HG02981 (cell line): ENCODE measurements at regions not wholly inside any gene's neighbourhood (a gene's known extent, or its start where the extent isn't known, plus 50 kb on each side); places are given as distances from the start of the nearest gene placed in this dataset.

Source experiments
- ATAC-seq: cut with Tn5 transposase; IDR thresholded peaks from one replicate; pipeline ENCODE4 v1.9.1; 2021; ENCODE audit warnings: mild to moderate bottlenecking, moderate library complexity; ENCODE audit not compliant: unreplicated experiment

DNA sequence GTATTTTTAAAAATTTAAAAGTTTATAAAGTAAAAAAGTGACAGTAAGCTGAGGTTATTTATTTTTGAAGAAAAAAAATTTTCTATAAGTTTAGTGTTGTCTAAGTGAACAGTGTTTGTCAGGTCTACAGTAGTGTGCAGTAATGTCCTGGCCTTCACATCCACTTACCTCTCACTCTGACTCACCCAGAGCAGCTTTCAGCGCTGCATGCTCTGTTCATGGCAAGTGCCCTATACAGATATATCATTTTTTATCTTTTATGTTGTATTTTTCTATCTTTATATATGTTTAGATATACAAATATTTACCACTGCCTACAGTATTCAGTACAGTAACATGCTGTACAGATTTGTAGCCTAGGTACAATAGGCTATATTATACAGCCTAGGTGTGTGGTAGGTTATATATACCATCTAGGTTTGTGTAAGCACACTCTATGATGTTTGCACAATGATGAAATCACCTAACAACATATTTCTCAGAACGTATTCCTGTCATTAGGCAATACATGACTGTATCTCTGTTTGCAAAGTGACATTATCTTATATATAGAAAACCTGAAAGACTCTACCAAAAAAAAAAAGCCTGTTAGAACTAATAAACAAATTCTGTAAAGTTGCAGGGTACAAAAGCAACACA, 75.9 kb upstream of the TMC3 start:
- no peak for ATAC-seq

GRCh38 chr15:81443040-81443820, 69.2 kb upstream of the TMC3 start:
- ATAC-seq, result no peak

DNA sequence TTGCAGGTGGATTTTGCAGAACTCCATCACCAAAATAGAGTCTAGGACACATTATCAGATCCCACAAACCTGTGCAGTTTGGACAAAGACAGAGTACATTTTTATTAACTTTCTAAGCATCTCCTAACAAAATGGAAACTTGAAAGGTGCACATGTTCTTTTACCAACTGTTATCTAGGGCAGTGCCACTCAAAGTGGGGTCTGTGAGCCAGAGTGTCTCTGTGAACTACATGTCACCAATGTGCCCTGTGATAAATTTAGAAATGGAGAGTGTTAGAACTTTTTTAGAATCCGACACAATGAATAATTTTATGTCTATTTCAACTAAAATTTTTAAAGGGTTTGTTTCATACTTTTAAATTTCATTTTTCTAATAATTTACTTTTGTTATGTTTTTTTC, 68.4 kb upstream of the TMC3 start:
- ATAC-seq, result no peak

- ATAC-seq, result no peak
Observed at GRCh38 chr15:81434851-81435250, 60.8 kb upstream of the TMC3 start.

DNA sequence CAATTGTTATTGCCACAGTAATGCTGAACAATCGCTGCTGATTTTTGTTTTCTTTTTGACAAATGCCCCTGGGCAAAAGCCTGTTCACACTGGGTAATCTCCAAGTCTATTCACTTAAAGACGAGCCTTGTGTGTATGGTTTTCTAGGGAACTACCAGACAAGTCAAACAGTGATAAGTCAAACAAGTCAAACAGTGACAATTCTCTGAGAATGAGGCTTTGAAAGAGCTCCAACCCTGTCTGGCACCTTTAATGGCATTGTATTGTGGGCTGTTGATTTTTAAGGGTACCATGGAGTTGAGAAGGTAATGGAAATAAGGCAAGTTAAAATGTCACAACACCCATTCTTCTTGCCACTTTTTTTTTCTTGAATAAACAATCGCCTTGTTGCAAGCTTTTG, 59.4 kb upstream of the TMC3 start:
- no peak for ATAC-seq

DNA sequence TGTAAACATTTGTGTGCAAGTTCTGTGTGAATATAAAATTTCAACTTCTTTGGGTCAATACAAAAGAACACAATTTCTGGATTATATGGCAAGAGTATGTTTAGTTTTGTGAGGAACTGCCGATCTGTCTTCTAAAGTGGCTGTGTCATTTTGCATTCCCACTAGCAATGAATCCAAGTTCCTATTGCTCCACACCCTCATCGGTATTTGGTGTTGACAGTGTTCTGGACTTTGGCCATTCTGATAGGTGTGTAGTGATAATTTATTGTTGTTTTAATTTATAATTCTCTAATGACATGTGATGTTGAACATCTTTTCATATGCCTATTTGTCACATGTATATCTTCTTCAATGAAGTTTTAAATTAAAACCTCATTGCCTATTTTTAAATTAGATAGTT, 58.2 kb upstream of the TMC3 start:
- ATAC-seq, result no peak

DNA sequence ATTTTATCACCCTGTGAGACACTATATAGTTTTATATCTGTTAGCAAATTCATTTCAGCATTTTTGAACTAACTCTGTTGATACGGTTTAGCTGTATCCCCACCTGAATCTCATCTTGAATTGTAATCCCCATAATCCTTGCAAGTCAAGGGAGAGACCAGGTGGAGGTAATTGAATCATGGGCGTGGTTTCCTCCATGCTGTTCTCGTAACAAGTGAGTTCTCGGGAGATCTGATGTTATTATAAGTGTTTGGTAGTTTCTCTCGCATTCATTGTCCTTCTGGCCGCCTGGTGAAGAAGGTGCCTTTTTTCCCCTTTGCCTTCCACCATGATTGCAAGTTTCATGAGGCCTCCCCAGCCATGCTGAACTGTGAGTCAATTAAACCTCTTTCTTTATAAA, 53.2 kb upstream of the TMC3 start:
- no peak for ATAC-seq

DNA sequence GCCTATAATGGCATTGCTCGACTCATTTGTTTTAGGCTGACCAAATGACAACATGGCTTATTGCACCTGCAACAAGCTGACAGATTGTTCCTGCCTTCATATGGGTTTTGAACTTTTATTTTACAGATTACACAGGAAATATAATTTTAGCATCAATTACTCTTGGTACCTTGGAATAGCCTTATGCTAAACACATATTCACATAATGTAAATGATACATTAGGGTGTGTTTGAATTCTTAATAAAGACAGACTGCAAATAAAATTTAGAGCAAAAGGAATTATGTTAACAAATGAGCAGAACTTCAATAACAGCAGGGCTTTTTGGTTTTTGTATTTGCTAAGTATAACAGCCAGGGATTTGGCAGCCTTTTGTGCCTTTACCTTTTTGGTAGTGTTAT, 51.9 kb upstream of the TMC3 start:
- ATAC-seq, result no peak
